Heart right ventricle (tissue), 16 donors: ENCODE measurements at regions not wholly inside any gene's neighbourhood (a gene's known extent, or its start where the extent isn't known, plus 50 kb on each side); places are given as distances from the start of the nearest gene placed in this dataset.

Experiments used
- ATAC-seq, 8 donors: fragments of 200-7000 bp; cut with Tn5 transposase; one replicate each; pipeline ENCODE4 v1.9.1; 2020; ENCODE audit warnings: mild to moderate bottlenecking in 8 of 8, moderate library complexity in 8 of 8, moderate number of reproducible peaks in 1 of 8
- DNase-seq, 2 donors: peaks; one replicate each; pipeline ENCODE4 v3.0.0-alpha.2; 2020
- H3K27ac ChIP-seq, 10 donors: fragments of 200-600 bp; sonication (generic) in 2 of 10; one replicate each; pipeline versions ENCODE4 v1.5.0 to v1.8.0; 2020 to 2022; ENCODE audit warnings: mild to moderate bottlenecking in 3 of 10
- H3K27me3 ChIP-seq, 7 donors: fragments of 200-600 bp; one replicate each; pipeline ENCODE4 v1.8.0; 2021 to 2022; ENCODE audit warnings: mild to moderate bottlenecking in 2 of 7
- H3K36me3 ChIP-seq, 9 donors: fragments of 200-600 bp; sonication (generic) in 1 of 9; one replicate each; pipeline versions ENCODE4 v1.5.0 to v1.8.0; 2020 to 2022; ENCODE audit warnings: mild to moderate bottlenecking in 2 of 9
- H3K4me1 ChIP-seq, 9 donors: fragments of 200-600 bp; sonication (generic) in 1 of 9; one replicate each; pipeline versions ENCODE4 v1.5.0 to v1.8.0; 2020 to 2022; ENCODE audit warnings: mild to moderate bottlenecking in 4 of 9
- H3K4me3 ChIP-seq, 10 donors: fragments of 200-600 bp; sonication (generic) in 2 of 10; one replicate each; pipeline versions ENCODE4 v1.5.0 to v1.8.0; 2020 to 2022; ENCODE audit warnings: mild to moderate bottlenecking in 7 of 10, moderate library complexity in 2 of 10
- H3K9me3 ChIP-seq, 11 donors: fragments of 200-600 bp in 10 of 11; sonication (generic) in 2 of 11; one replicate each; pipeline versions ENCODE4 v1.5.0 to v1.8.0; 2013 to 2022; ENCODE audit warnings: mild to moderate bottlenecking in 2 of 11, control low read depth in 1 of 11, moderate library complexity in 1 of 11
- WGBS, 2 donors: extraction: QIAGEN DNeasy Blood & Tissue Kit; methylation state at CpG; one replicate each; pipeline ENCODE4 v1.1.7; 2013; ENCODE audit warnings: inconsistent platforms in 1 of 2; 5-methylcytosine and 5-hydroxymethylcytosine counted together
- intact Hi-C, 10 donors: fragments of 100-400 bp; cut with DNase I; formaldehyde crosslinking; loops; one replicate each; pipeline versions ENCODE4 v1.11.1 to v1.14.2; 2022
- TF ChIP-seq, protein P1 (sequence below), 9 donors: fragments of 200-600 bp; sonication (generic) in 2 of 9; IDR thresholded peaks; one replicate each; pipeline versions ENCODE4 v1.5.0 to v1.8.0; 2021 to 2022; ENCODE audit warnings: antibody characterized with exemption in 9 of 9, mild to moderate bottlenecking in 5 of 9, moderate library complexity in 1 of 9
- donor health status: Arrhythmogenic right ventricular cardiomyopathy.
- donor health status: ischemic (EF 13 %, LVEDD 7.1; RV severe dilation, severe dysfunction).
- donor health status: healthy with polysubstance abuse.
- donor health status: DM: no; HTN: yes; CAD: no.
- donor health status: DM: no; HTN: no; CAD: no.
- donor health status: ischemic (EF 25% LVEDD 6.9; RV normal size, moderate dysfunction).
- donor health status: ischemic (EF 25% LVEDD 5.7; RV mildly dilated, moderate dysfunction).
- donor health status: healthy.
- donor health status: DM: yes; HTN: yes; CAD: no.
- donor health status: Ischemic cardiomyopathy.
- donor health status: ischemic (EF 35%, LVEDD 5.7; RV mildly dilated, moderate dysfunction).
- donor health status: nonischemic (EF 11% LVEDD 7.7; RV severe dilation, severe dysfunction).
- donor health status: DM: yes; HTN: yes; CAD: no.
- donor health status: PGD.
- donor health status: ischemic (EF 29% LVEDD 5.4; RV normal size, mild dysfunction).
- donor health status: nonischemic (EF 23%, LVEDD 6.1; RV moderate dilation, normal function).

DNA sequence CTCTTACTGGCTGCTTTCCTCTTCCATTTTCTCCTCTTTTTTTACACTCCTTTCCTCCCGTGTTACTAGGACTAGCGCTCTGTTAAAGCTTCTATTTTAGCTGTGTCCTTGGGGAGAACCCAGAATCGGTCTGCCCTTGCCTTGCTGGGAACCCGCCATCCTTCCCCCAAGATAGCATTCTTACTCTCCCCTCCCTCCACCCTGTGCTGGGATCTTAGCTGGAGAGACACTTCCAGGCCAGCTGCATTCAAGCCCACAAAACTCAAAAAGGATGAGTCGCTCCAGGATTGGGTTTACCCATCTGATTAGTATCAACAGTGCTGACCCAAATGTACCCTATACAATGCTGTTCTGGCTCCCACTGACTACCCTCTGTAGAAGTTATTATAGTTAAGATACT lies 200.5 kb upstream of the ASIC2 start:
- intact Hi-C loops, result no loop called here
- peak in 3 of 8 donors; percentile 41 to 51 (median 45) for ATAC-seq
- no peaks in the 10 kb centered on the region for H3K4me1 ChIP-seq
- 54 to 61% methylated on average over 5 of the region's 5 CpGs for WGBS, 2 donors
- TF ChIP-seq, protein P1, sequence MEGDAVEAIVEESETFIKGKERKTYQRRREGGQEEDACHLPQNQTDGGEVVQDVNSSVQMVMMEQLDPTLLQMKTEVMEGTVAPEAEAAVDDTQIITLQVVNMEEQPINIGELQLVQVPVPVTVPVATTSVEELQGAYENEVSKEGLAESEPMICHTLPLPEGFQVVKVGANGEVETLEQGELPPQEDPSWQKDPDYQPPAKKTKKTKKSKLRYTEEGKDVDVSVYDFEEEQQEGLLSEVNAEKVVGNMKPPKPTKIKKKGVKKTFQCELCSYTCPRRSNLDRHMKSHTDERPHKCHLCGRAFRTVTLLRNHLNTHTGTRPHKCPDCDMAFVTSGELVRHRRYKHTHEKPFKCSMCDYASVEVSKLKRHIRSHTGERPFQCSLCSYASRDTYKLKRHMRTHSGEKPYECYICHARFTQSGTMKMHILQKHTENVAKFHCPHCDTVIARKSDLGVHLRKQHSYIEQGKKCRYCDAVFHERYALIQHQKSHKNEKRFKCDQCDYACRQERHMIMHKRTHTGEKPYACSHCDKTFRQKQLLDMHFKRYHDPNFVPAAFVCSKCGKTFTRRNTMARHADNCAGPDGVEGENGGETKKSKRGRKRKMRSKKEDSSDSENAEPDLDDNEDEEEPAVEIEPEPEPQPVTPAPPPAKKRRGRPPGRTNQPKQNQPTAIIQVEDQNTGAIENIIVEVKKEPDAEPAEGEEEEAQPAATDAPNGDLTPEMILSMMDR (IDR thresholded peaks at IDR 0.05), result no peak
- H3K27me3 ChIP-seq, result peaks cover 0 to 2% (median 0%) of the 10 kb centered on the region in 7 donors
- no peaks in the 10 kb centered on the region for H3K36me3 ChIP-seq
- DNase-seq, result no peak
- no peak overlapping the region for H3K4me3 ChIP-seq
- H3K27ac ChIP-seq, result peak overlapping the region in 1 of 10 donors; percentile 47
- H3K9me3 ChIP-seq, result no peaks in the 10 kb centered on the region

DNA sequence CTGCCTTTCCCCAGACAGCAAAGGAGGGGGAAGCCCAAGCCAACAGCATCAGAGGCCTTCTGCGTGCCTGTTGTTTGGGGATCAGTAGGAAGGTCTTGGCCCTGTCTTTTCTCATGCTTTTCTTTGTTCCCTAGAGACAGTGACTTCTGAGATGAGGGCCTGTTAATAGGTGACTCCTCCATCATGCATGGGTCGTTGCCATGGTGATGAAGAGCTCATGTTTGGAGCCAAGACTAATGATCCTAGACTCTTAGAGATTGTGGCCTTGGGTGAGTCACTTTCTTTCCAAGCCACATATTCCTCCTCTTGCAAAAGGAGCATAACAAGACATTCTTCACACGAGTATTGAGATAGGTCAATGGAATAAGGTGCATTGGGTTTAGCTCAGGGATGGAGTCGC lies 201.1 kb upstream of the ASIC2 start:
- TF ChIP-seq, protein P1 (IDR thresholded peaks at IDR 0.05), result no peak
- 76 to 78% methylated on average over 4 of the region's 4 CpGs for WGBS, 2 donors
- peak overlapping the region in 1 of 10 donors; percentile 47 for H3K27ac ChIP-seq

DNA sequence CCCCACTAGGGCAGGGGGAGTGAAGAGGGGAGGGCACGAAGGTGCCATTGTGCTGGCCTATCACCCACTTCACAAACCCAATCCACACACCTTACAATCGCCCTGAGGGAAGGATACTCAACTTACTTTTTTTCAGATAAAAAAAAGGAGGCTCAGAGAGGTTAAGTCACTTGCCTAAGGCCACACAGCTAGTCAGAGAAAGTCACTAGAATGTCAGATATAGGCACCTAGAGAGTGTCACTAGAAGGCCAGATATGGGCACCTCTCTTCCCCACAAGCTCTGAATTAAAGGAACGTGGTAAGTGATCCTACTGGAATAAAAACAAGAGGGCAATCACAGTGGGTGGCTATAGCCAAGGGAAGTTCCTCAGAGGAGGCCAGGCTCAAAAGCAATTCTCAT lies 204.5 kb upstream of the ASIC2 start:
- intact Hi-C loops, result no loop called here
- ATAC-seq, result no peak
- 69 to 73% methylated on average over 3 of the region's 3 CpGs for WGBS, 2 donors
- no peaks in the 10 kb centered on the region for H3K36me3 ChIP-seq
- peaks cover 0 to 11% (median 6%) of the 10 kb centered on the region in 9 donors for H3K4me1 ChIP-seq
- H3K9me3 ChIP-seq, result no peaks in the 10 kb centered on the region
- no peak overlapping the region for H3K27ac ChIP-seq
- H3K27me3 ChIP-seq, result peaks cover 0 to 2% (median 0%) of the 10 kb centered on the region in 7 donors
- DNase-seq, result no peak
- no peak overlapping the region for H3K4me3 ChIP-seq
- TF ChIP-seq, protein P1 (IDR thresholded peaks at IDR 0.05), result no peak

More for the DNA sequence above, 201.1 kb upstream of the ASIC2 start:
- intact Hi-C loops, result no loop called here
- Histone ChIP-seq H3K9me3 (no peaks in the 10 kb centered on the region), H3K4me3 (no peak overlapping the region), H3K4me1 (no peaks in the 10 kb centered on the region), H3K36me3 (no peaks in the 10 kb centered on the region), H3K27me3 (peaks cover 0 to 2% (median 0%) of the 10 kb centered on the region in 7 donors)
- ATAC-seq (peak in 1 of 8 donors; percentile 33), DNase-seq (no peak)

DNA sequence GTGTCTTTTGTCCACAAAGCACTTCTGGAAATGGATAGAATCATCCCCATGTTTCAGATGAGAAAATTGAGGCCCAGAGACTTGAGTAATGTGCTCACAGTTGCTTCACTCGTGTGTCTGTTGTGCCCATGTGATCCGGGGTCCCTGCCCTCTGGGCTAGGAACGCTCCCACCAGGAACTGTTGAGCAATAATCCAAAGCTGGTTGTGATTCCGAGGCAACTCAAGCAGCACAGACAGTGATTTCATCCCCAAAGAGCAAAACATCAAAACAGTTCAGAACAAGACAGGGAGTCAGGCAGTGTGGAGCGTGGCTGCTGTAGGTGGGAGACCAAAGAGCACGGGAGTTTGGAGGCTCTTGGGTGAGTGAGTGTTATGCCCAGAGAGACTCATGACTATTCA lies 205.0 kb upstream of the ASIC2 start:
- no peak for ATAC-seq
- intact Hi-C loops, result no loop called here

More for the DNA sequence above, 205.0 kb upstream of the ASIC2 start:
- Histone ChIP-seq H3K9me3 (no peaks in the 10 kb centered on the region), H3K27me3 (peaks cover 0 to 2% (median 0%) of the 10 kb centered on the region in 7 donors), H3K27ac (no peak overlapping the region), H3K4me1 (peaks cover 0 to 11% (median 6%) of the 10 kb centered on the region in 9 donors), H3K4me3 (no peak overlapping the region), H3K36me3 (no peaks in the 10 kb centered on the region)
- 74 to 75% methylated on average over 6 of the region's 6 CpGs for WGBS, 2 donors
- TF ChIP-seq, protein P1 (IDR thresholded peaks at IDR 0.05), result no peak
- DNase-seq, result no peak
